Kidney epithelial cell (primary cell): ENCODE measurements at regions not wholly inside any gene's neighbourhood (a gene's known extent, or its start where the extent isn't known, plus 50 kb on each side); places are given as distances from the start of the nearest gene placed in this dataset.

Experiments used
- DNase-seq: peaks from one replicate; pipeline ENCODE4 v3.0.0-alpha.2; 2010; ENCODE audit warnings: low read depth
- H3K27me3 ChIP-seq: 2 replicates; pipeline ENCODE4 v1.6.0; 2011; ENCODE audit warnings: low read length; ENCODE audit not compliant: control insufficient read depth, insufficient read depth
- H3K36me3 ChIP-seq: 2 replicates; pipeline ENCODE4 v1.5.1; 2011; ENCODE audit warnings: low read length; ENCODE audit not compliant: control insufficient read depth, insufficient read depth
- H3K4me3 ChIP-seq: 2 replicates; pipeline ENCODE4 v1.5.1; 2011; ENCODE audit warnings: low read depth, mild to moderate bottlenecking, control low read depth, low read length
- CTCF ChIP-seq: IDR thresholded peaks from 2 replicates; pipeline ENCODE4 v1.5.1; 2011; ENCODE audit warnings: mild to moderate bottlenecking, moderate library complexity, low read length, control low read depth, inconsistent platforms; ENCODE audit not compliant: insufficient read depth, poor library complexity, severe bottlenecking

DNA sequence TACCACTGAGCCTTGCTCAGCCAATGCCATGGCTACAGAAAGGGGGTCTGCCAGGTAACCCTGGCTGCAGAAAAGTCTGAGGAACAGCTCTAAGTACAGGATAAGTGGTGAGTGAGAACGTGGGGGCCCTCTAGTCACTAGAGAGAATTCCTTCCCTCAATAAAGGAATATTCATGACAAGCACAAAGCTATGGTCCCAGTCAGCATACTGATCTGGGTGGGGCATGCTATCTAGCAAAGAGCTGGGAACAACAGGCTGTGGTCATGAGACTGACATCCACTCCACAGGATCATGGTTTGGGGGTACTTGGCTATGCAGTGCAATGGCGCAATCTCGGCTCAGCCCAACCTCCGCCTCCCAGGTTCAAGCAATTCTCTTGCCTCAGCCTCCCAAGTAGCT lies 140.4 kb downstream of the MTHFS start:
- H3K4me3 ChIP-seq: no peak overlapping the region
- DNase-seq: no peak

DNA sequence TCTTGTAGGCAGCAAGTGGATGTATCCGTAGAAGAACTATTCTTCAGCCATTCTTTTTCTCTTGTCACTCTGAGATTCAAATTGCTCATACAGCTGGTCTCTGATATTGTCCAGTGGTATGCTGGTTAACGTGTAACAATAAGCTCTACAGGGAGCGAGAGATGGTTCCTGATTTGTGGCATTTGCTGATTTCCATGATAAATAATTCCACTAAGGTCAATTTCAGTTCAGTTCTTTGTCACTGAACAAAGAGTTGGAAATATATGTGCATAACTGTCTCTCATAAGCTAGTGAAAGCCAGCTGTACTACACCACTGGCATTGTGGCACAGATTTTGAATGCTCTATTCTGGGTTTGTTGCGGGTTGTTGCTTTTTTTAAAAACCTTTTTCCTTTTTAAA lies 131.7 kb downstream of the MTHFS start:
- no peak for TF ChIP-seq CTCF
- peaks cover 3% of the 10 kb centered on the region for H3K27me3 ChIP-seq
- DNase-seq: no peak
- H3K36me3 ChIP-seq: no peaks in the 10 kb centered on the region
- H3K4me3 ChIP-seq: no peak overlapping the region

More for the DNA sequence above, 140.4 kb downstream of the MTHFS start:
- H3K27me3 ChIP-seq: no peaks in the 10 kb centered on the region
- TF ChIP-seq CTCF: no peak
- no peaks in the 10 kb centered on the region for H3K36me3 ChIP-seq

- Histone ChIP-seq H3K36me3 (no peaks in the 10 kb centered on the region), H3K4me3 (no peak overlapping the region), H3K27me3 (peaks cover 3% of the 10 kb centered on the region)
- DNase-seq: no peak
- no peak for TF ChIP-seq CTCF
These were observed 127.7 kb downstream of the MTHFS start for GRCh38 chr15:79769069-79769481.

GRCh38 chr15:79769933-79770759 lies 126.7 kb downstream of the MTHFS start:
- TF ChIP-seq CTCF: no peak
- no peak for DNase-seq
- Histone ChIP-seq H3K36me3 (no peaks in the 10 kb centered on the region), H3K4me3 (no peak overlapping the region), H3K27me3 (peaks cover 3% of the 10 kb centered on the region)

GRCh38 chr15:79773128-79773527 lies 123.7 kb downstream of the MTHFS start:
- Histone ChIP-seq H3K36me3 (no peaks in the 10 kb centered on the region), H3K4me3 (no peak overlapping the region), H3K27me3 (no peaks in the 10 kb centered on the region)
- no peak for TF ChIP-seq CTCF
- DNase-seq: no peak

GRCh38 chr15:79775821-79776220 lies 121.0 kb downstream of the MTHFS start:
- no peak for DNase-seq
- no peaks in the 10 kb centered on the region for H3K27me3 ChIP-seq

More at GRCh38 chr15:79775821-79776220, 121.0 kb downstream of the MTHFS start:
- H3K36me3 ChIP-seq: no peaks in the 10 kb centered on the region
- TF ChIP-seq CTCF: no peak
- H3K4me3 ChIP-seq: no peak overlapping the region
